Stimulated activated naive CD8-positive, alpha-beta T cell treated with anti-CD3 and anti-CD28 coated beads, Interleukin-15, Interleukin-2, amounts not matched to agents 100 U/mL and 50 U/mL, for 24 hours (primary cell): ENCODE measurements at regions not wholly inside any gene's neighbourhood (a gene's known extent, or its start where the extent isn't known, plus 50 kb on each side); places are given as distances from the start of the nearest gene placed in this dataset.
"Not testable (repeated sequence)": the region's sequence is repeated elsewhere in the genome, so short reads cannot be mapped to it uniquely, and the experiment has no call there.

ENCODE experiments used
- ATAC-seq: fragments of 150-1000 bp; cut with Tn5 transposase; one replicate; pipeline ENCODE4 v1.10.0; 2021
- DNase-seq: peaks from one replicate; pipeline ENCODE4 v3.0.0; 2021

- ATAC-seq (no peak), DNase-seq (no peak)
These were observed 252.6 kb upstream of the B3GAT1 start for GRCh38 chr11:134664447-134665187.

GRCh38 chr11:134663506-134664313, 251.7 kb upstream of the B3GAT1 start:
- no peak for ATAC-seq
- DNase-seq: no peak

- DNase-seq: no peak
- ATAC-seq: no peak
These were observed 250.8 kb upstream of the B3GAT1 start for GRCh38 chr11:134662629-134663360.

- ATAC-seq (no peak), DNase-seq (no peak)
These were observed 249.6 kb upstream of the B3GAT1 start for GRCh38 chr11:134661660-134662059.

GRCh38 chr11:134660416-134660815, 248.4 kb upstream of the B3GAT1 start:
- no peak for DNase-seq
- ATAC-seq: no peak

GRCh38 chr11:134659882-134660281, 247.8 kb upstream of the B3GAT1 start:
- DNase-seq (no peak), ATAC-seq (no peak)

- no peak for DNase-seq
- no peak for ATAC-seq
These were observed 246.6 kb upstream of the B3GAT1 start for GRCh38 chr11:134658481-134659225.

GRCh38 chr11:134657631-134658030, 245.6 kb upstream of the B3GAT1 start:
- no peak for ATAC-seq
- no peak for DNase-seq

GRCh38 chr11:134656861-134657540, 245.0 kb upstream of the B3GAT1 start:
- DNase-seq: no peak
- ATAC-seq: no peak

- not testable (repeated sequence) for ATAC-seq, DNase-seq
These were observed 244.2 kb upstream of the B3GAT1 start for GRCh38 chr11:134656086-134656840.

GRCh38 chr11:134655189-134655989, 243.3 kb upstream of the B3GAT1 start:
- DNase-seq: no peak
- ATAC-seq: no peak

GRCh38 chr11:134654161-134654915, 242.3 kb upstream of the B3GAT1 start:
- DNase-seq: peak; percentile 50
- no peak for ATAC-seq

GRCh38 chr11:134652586-134653255, 240.7 kb upstream of the B3GAT1 start:
- DNase-seq: no peak
- no peak for ATAC-seq

- no peak for DNase-seq
- no peak for ATAC-seq
These were observed 235.2 kb upstream of the B3GAT1 start for GRCh38 chr11:134647066-134647743.

GRCh38 chr11:134646561-134646960, 234.5 kb upstream of the B3GAT1 start:
- no peak for ATAC-seq

GRCh38 chr11:134645576-134645975, 233.5 kb upstream of the B3GAT1 start:
- DNase-seq (no peak), ATAC-seq (no peak)

More at GRCh38 chr11:134646561-134646960, 234.5 kb upstream of the B3GAT1 start:
- DNase-seq: no peak

- no peak for DNase-seq
- no peak for ATAC-seq
These were observed 232.7 kb upstream of the B3GAT1 start for GRCh38 chr11:134644476-134645456.
